ENCODE measurements at regions not wholly inside any gene's neighbourhood (a gene's known extent, or its start where the extent isn't known, plus 50 kb on each side); places are given as distances from the start of the nearest gene placed in this dataset.

DNA sequence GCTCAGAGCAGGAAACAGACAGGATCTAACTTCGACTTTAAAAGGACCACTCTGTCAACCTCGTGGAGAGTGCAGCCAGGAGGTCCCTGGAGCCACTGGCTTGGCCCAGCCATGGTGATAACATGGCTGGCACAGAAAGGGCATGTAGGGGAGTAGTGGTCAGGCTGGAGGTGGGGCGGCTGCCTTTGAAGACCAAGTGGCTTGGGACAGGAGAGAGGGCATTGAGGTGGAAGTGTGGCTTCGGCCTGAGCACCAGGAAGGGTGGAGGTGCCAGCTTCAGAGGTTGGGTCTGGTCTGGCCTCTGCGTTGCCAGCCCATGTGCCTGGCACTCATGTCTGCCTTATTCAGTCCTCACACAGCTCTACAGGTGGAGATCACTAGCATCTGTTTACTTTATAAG lies 270.0 kb downstream of the NSG2 start:
- TF ChIP-seq MYB (IDR thresholded peaks at IDR 0.05; ENCODE audit: borderline replicate concordance, low read depth, low read length): no peak
- no peak for TF ChIP-seq RCOR1 (conservative IDR thresholded peaks at IDR 0.05; ENCODE audit: low read depth, low read length)
- TF ChIP-seq, protein P1, sequence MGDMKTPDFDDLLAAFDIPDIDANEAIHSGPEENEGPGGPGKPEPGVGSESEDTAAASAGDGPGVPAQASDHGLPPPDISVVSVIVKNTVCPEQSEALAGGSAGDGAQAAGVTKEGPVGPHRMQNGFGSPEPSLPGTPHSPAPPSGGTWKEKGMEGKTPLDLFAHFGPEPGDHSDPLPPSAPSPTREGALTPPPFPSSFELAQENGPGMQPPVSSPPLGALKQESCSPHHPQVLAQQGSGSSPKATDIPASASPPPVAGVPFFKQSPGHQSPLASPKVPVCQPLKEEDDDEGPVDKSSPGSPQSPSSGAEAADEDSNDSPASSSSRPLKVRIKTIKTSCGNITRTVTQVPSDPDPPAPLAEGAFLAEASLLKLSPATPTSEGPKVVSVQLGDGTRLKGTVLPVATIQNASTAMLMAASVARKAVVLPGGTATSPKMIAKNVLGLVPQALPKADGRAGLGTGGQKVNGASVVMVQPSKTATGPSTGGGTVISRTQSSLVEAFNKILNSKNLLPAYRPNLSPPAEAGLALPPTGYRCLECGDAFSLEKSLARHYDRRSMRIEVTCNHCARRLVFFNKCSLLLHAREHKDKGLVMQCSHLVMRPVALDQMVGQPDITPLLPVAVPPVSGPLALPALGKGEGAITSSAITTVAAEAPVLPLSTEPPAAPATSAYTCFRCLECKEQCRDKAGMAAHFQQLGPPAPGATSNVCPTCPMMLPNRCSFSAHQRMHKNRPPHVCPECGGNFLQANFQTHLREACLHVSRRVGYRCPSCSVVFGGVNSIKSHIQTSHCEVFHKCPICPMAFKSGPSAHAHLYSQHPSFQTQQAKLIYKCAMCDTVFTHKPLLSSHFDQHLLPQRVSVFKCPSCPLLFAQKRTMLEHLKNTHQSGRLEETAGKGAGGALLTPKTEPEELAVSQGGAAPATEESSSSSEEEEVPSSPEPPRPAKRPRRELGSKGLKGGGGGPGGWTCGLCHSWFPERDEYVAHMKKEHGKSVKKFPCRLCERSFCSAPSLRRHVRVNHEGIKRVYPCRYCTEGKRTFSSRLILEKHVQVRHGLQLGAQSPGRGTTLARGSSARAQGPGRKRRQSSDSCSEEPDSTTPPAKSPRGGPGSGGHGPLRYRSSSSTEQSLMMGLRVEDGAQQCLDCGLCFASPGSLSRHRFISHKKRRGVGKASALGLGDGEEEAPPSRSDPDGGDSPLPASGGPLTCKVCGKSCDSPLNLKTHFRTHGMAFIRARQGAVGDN (IDR thresholded peaks at IDR 0.05): no peak
- TF ChIP-seq, protein P2, sequence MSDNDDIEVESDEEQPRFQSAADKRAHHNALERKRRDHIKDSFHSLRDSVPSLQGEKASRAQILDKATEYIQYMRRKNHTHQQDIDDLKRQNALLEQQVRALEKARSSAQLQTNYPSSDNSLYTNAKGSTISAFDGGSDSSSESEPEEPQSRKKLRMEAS (IDR thresholded peaks at IDR 0.05; ENCODE audit: low read depth, low read length): no peak
- TF ChIP-seq EZH2 (IDR thresholded peaks at IDR 0.05; ENCODE audit: borderline replicate concordance, control insufficient read depth, low read depth, low read length): no peak
- POLR2A ChIA-PET: no interaction called here
- H3K27me3 ChIP-seq (replicated peaks in 1 of 2; ENCODE audit: control insufficient read depth in 2 of 2, insufficient read depth in 2 of 2, low read length in 1 of 2): peaks cover 0 to 2% of the 10 kb centered on the region in 2 experiments; a peak in 2 of 4 replicates

More for the DNA sequence above, 270.0 kb downstream of the NSG2 start:
- Histone ChIP-seq H3K36me3 (ENCODE audit: control insufficient read depth in 2 of 2, insufficient read depth in 2 of 2, low read length in 1 of 2) (no peaks in the 10 kb centered on the region), H3K4me3 (no peak overlapping the region), H3K27ac (ENCODE audit: control insufficient read depth, insufficient read depth) (no peak overlapping the region), H3K79me2 (ENCODE audit: control insufficient read depth, insufficient read depth, low read length) (no peaks in the 10 kb centered on the region), H3K9ac (ENCODE audit: control insufficient read depth, insufficient read depth, low read length) (no peak overlapping the region), H3K9me3 (replicated peaks; ENCODE audit: control insufficient read depth, insufficient read depth, low read length) (no peaks in the 10 kb centered on the region), H4K20me1 (ENCODE audit: control insufficient read depth, insufficient read depth) (no peaks in the 10 kb centered on the region), H3K4me1 (ENCODE audit: control insufficient read depth, insufficient read depth, low read length) (no peaks in the 10 kb centered on the region), H3K4me2 (ENCODE audit: control insufficient read depth, insufficient read depth) (no peak overlapping the region), H2AFZ (ENCODE audit: control insufficient read depth, low read depth, low read length) (no peak overlapping the region)
- WGBS (ENCODE audit: insufficient coverage, insufficient replicate concordance, low lambda C conversion rate, missing lambda C conversion rate): 13% methylated on average over 5 of the region's 5 CpGs
- RAD21 ChIA-PET (ENCODE audit: unreplicated experiment): interaction anchor here (1.7 kb wide), 1 partner anchor 270 kb away, joined by 5 read pairs; the partner anchor contains the start of gene NSG2
- in situ Hi-C loops (cut with MboI) (loop anchor here (5.0 kb wide), 2 partner anchors 268 to 698 kb away; partner anchors contain the start of genes BOD1 and NSG2), intact Hi-C loops (cut with micrococcal nuclease; ENCODE audit: unreplicated experiment) (no loop called here)
- DNase-seq (ENCODE audit: low read depth, low spot score): no peak
- SMC1A ChIA-PET (ENCODE audit: uncharacterized antibody, unreplicated experiment): no interaction called here
- ATAC-seq: no peak
- no TSS peak for BruUV-seq (replicated peaks)
- no peak for FAIRE-seq
- CTCF ChIA-PET: interaction anchor here (0.7 to 1.8 kb wide), 4 partner anchors 11 to 698 kb away, joined by 3 to 5 read pairs (median 3); partner anchors contain the start of gene NSG2

All from GM12878 (cell line).